ENCODE measurements at regions not wholly inside any gene's neighbourhood (a gene's known extent, or its start where the extent isn't known, plus 50 kb on each side); places are given as distances from the start of the nearest gene placed in this dataset.
"Not testable (repeated sequence)": the region's sequence is repeated elsewhere in the genome, so short reads cannot be mapped to it uniquely, and the experiment has no call there.

DNA sequence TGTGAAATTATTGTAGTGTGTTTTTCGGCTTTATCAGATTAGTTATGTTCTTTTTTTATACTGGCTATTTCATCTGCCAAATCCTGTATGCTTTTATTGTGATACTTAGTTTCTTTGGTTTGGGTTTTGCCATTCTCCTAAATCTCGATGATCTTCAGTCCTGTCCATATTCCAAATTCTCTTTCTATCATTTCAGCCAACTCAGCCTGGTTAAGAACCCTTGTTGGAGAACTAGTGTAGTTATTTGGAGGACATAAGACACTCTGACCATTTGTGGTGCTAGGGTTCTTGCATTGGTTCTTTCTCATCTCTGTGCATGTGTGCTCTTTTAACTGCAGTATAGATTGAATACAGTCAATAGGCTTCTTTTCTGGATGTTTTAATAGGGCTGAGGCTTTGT is 187.0 kb upstream of the CCNH start:
- intact Hi-C loops (cut with DNase I): no loop called here
- ATAC-seq: no peak

GRCh38 chr5:87598460-87598859 is 185.7 kb upstream of the CCNH start:
- intact Hi-C loops (cut with DNase I): no loop called here
- DNase-seq (ENCODE audit: low spot score): no peak
- no peak for ATAC-seq

More for the DNA sequence above, 187.0 kb upstream of the CCNH start:
- DNase-seq (ENCODE audit: low spot score): no peak

DNA sequence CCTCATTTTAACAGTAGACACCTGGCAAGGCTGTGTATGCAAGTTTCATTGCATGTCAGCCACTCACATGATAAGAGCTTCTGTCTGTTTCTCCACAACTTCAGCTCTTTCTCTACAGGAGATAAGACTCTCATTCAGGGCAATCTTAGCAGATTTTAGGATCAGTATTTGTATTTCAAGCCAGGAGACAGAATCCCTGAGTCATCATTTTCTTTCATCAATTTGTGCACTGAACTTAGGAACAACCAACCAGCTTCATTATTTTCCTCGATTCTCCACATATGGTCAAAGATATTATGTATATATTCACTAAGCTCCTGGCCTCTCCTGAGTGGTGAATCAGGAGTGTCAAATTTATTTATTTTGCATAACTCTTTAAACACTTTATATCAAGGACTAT is 181.8 kb upstream of the CCNH start:
- intact Hi-C loops (cut with DNase I): no loop called here
- DNase-seq (ENCODE audit: low spot score): no peak
- no peak for ATAC-seq

DNA sequence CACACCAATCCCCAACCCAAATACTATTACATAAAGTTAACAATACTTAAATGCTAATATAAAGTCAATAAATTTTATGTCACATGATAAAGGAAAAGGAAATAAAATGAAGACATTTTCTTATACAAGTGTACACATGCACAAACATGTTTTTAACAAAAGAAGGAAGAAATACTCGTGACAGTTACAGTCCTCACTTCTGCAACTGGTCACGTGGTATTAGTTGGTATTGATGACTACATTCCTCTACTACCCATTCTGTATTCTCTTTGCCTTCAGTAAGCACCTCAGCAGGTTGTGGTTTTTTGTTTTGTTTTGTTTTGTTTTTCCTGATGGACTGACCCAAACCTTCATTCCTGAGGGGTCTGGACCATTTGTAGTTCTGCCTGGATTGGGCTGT is 176.9 kb upstream of the CCNH start:
- ATAC-seq (no peak), DNase-seq (ENCODE audit: low spot score) (no peak)
- intact Hi-C loops (cut with DNase I): no loop called here

GRCh38 chr5:87588316-87588715 is 175.6 kb upstream of the CCNH start:
- ATAC-seq (no peak), DNase-seq (ENCODE audit: low spot score) (no peak)
- intact Hi-C loops (cut with DNase I): no loop called here

DNA sequence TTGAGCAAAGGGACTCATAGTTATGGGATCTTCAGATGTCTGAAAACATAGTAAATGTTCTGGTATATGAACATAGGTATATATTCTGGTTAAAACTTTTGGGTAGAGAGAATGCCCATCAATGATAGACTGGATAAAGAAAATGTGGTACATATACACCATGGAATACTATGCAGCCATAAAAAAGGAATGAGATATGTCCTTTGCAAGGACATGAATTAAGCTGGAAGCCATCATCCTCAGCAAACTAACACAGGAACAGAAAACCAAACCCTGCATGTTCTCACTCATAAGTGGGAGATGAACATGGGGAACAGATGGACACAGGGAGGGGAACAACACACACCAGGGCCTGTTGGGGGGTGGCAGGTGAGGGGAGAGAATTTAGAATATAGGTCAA is 171.0 kb upstream of the CCNH start:
- ATAC-seq; DNase-seq (ENCODE audit: low spot score); intact Hi-C loops (cut with DNase I): not testable (repeated sequence)

DNA sequence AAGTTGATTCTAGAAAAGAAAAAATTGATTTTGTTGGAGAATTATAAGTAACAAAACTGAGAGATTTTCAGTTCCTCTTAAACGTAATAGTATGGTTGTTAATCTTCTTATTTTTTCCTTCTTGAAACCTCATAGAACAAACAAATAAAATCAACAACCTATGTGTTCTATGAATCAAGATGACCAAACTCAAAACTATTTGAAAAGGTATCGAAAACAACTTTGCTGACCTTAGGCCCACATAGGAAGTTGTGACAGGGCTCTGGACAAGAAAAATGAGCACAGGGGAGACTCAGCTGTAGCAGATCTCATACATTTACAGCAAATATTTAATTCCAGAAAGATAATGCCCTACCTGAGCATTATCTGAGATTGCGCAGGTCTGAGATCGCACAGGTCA is 169.4 kb upstream of the CCNH start:
- DNase-seq (ENCODE audit: low spot score) (no peak), ATAC-seq (no peak)
- intact Hi-C loops (cut with DNase I): no loop called here

DNA sequence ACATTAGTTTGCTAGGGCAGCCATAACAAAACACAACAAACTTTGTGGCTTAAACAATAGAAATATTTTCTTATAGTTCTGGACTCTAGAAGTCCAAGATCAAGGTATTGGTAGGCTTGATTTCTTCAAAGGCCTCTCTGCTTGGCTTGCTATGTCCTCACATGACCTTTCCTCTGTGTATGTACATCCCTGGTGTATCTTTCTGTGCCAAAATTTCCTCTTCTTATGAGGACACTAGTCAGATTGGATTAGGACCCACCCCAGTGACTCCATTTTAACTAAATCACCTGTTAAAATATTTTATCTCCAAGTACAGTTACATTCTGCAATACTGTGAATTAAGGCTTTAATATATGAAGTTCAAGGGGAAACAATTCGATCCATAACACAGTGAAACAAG is 168.9 kb upstream of the CCNH start:
- ATAC-seq (no peak), DNase-seq (ENCODE audit: low spot score) (no peak)
- intact Hi-C loops (cut with DNase I): no loop called here

- no peak for ATAC-seq
- DNase-seq (ENCODE audit: low spot score): no peak
- intact Hi-C loops (cut with DNase I): no loop called here
Observed at GRCh38 chr5:87579678-87580077, 166.9 kb upstream of the CCNH start.

DNA sequence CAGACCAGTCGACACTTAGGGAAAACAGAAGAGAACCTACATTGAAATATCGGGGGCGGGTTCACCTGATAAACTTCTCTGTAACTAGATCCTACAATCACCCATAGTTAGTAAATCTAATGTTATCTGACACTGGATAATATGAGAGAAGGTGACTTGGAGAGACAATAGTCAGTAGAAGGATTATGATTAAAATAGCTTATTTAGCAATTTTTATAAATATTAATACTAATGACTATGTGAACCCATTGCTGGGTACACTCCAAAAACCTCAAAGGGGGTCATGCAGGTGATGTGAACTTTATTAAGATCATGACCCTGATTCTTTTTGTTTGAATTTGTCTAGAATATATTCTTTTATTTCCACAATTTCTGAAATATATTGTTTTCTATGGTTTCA is 164.1 kb upstream of the CCNH start:
- ATAC-seq (no peak), DNase-seq (ENCODE audit: low spot score) (no peak)
- intact Hi-C loops (cut with DNase I): no loop called here

DNA sequence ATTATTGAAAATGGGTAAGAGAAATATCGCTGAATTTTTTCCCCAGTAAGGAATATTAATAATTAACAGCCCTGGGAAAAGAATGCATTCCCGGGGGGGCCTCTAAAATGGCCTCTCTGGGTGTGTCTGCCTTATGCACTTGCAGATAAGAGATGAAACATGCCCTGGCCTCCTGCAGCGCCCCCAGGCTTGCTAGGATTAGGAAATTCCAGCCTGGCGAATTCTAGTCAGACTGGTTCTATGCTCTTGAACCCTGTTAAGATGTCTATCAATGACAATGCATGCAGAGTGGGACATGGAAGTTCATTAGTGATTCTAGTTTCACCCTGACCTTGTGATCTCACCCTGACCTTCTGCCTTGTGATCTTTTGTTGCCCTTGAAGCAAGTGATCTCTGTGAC is 163.6 kb upstream of the CCNH start:
- DNase-seq (ENCODE audit: low spot score); intact Hi-C loops (cut with DNase I); ATAC-seq: not testable (repeated sequence)

- intact Hi-C loops (cut with DNase I): no loop called here
- no peak for ATAC-seq
- DNase-seq (ENCODE audit: low spot score): no peak
Observed at GRCh38 chr5:87574106-87574505, 161.4 kb upstream of the CCNH start.

GRCh38 chr5:87572611-87573010 is 159.9 kb upstream of the CCNH start:
- DNase-seq (ENCODE audit: low spot score) (no peak), ATAC-seq (no peak)
- intact Hi-C loops (cut with DNase I): no loop called here

GRCh38 chr5:87572090-87572489 is 159.4 kb upstream of the CCNH start:
- DNase-seq (ENCODE audit: low spot score): no peak
- intact Hi-C loops (cut with DNase I): no loop called here
- ATAC-seq: no peak

DNA sequence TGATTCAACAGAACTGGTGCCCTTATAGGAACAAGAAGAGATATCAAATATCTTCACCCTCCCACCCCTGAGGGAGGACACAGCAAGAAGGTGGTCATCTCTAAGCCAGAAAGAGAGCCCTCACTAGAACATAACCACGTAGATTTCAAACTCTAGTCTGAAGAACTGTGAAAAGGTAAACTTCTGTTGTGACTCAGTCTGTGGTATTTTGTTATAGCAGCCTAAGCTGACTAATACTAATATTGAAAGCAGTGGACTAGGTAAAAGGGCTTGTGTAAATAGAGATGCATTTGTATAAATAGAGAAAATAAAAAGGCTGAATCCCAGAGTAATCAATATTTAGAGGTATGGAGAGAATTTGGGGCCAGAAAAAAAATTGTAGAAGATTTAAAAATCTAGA is 157.6 kb upstream of the CCNH start:
- no peak for DNase-seq (ENCODE audit: low spot score)
- intact Hi-C loops (cut with DNase I): no loop called here
- no peak for ATAC-seq

DNA sequence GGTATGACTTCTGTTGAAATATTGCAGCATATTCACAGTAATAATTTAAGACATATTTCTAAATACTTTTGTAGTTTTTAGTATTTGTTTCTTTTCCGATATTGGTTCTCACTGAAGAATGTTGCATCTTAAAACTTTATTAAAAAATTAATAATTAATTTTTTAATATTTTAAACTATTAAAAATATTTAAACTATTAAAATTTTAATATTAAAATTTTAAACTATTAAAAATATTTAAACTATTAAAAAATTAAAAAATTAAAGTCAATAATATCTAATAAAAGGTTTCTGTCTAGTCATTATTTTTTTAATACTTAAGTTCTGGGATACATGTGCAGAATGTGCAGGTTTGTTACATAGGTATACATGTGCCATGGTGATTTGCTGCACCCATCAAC is 149.3 kb upstream of the CCNH start:
- no peak for DNase-seq (ENCODE audit: low spot score)
- intact Hi-C loops (cut with DNase I): no loop called here
- ATAC-seq: no peak

DNA sequence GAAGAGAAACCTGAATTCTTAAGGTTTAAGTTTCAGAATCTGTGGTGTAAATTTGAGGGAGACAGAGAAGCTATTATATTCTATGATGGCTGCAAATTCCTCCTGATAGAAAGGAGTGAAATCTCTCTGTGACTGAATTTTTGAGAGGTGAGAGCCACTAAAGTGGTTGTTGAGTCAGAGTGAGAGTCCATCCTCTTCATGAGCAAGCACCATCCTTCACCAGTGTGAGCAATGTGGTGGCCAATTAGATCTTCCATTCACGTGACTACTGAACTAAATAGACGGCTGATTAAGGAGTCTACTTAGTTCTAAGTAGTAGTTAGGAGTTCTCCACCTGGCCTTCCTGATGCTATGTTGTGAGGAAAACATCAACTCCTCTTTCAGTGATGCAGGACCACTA is 147.8 kb upstream of the CCNH start:
- DNase-seq (ENCODE audit: low spot score) (no peak), ATAC-seq (no peak)
- intact Hi-C loops (cut with DNase I): no loop called here

GRCh38 chr5:87551911-87552310 is 139.2 kb upstream of the CCNH start:
- intact Hi-C loops (cut with DNase I): no loop called here
- DNase-seq (ENCODE audit: low spot score) (no peak), ATAC-seq (no peak)

DNA sequence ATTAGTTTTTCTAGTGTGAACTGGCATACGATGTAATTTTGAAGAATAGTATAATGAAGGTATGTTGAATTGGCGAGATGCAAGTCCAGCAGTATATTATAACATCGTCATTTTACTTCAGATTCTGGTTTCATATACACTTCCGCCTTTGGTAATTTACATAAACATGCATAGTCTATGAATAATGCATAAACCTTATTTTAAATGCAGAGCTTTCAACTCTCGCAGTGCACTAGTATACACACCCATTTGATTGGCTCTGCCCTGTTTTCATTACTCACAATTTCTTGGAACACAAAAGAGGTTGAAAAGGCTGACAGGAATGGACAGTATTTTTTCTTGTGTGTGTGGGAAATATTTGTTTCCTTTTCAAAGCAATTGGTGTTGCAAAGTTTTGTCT is 128.9 kb upstream of the CCNH start:
- ATAC-seq: no peak
- intact Hi-C loops (cut with DNase I): no loop called here
- DNase-seq (ENCODE audit: low spot score): no peak

GRCh38 chr5:87541033-87541432 is 128.3 kb upstream of the CCNH start:
- intact Hi-C loops (cut with DNase I): no loop called here
- peak; percentile 85 for ATAC-seq
- peak; percentile 82 for DNase-seq (ENCODE audit: low spot score)

- intact Hi-C loops (cut with DNase I): no loop called here
- DNase-seq (ENCODE audit: low spot score) (no peak), ATAC-seq (no peak)
Observed at GRCh38 chr5:87539839-87540238, 127.1 kb upstream of the CCNH start.

- DNase-seq (ENCODE audit: low spot score) (no peak), ATAC-seq (no peak)
- intact Hi-C loops (cut with DNase I): no loop called here
Observed at GRCh38 chr5:87536365-87536764, 123.6 kb upstream of the CCNH start.

Data from sciatic nerve (tissue), 2 donors.